DND-41 (cell line): ENCODE measurements at regions not wholly inside any gene's neighbourhood (a gene's known extent, or its start where the extent isn't known, plus 50 kb on each side); places are given as distances from the start of the nearest gene placed in this dataset.

Source experiments
- ATAC-seq: fragments of 200-7000 bp; cut with Tn5 transposase; 3 replicates; pipeline ENCODE4 v1.9.1; 2021; ENCODE audit warnings: low read depth; ENCODE audit not compliant: insufficient read depth
- DNase-seq: peaks from one replicate; pipeline ENCODE4 v3.0.0-alpha.2; 2020
- H2AFZ ChIP-seq: 2 replicates; pipeline ENCODE4 v1.6.0; 2012; ENCODE audit warnings: low read depth, low read length
- H3K27ac ChIP-seq: 2 replicates; pipeline ENCODE4 v1.5.1; 2012; ENCODE audit warnings: low read length, inconsistent platforms
- H3K27me3 ChIP-seq: fragments of 200-600 bp; sonication (generic); 2 replicates; pipeline ENCODE4 v1.6.0; 2012; ENCODE audit warnings: low read length, mild to moderate bottlenecking, inconsistent platforms; ENCODE audit not compliant: insufficient read depth, poor library complexity
- H3K36me3 ChIP-seq: 2 replicates; pipeline ENCODE4 v1.5.1; 2012; ENCODE audit warnings: low read length, inconsistent platforms; ENCODE audit not compliant: insufficient read depth
- H3K4me1 ChIP-seq: 2 replicates; pipeline ENCODE4 v1.5.1; 2012; ENCODE audit warnings: mild to moderate bottlenecking, low read length; ENCODE audit not compliant: insufficient read depth
- H3K4me2 ChIP-seq: 2 replicates; pipeline ENCODE4 v1.6.0; 2012; ENCODE audit warnings: mild to moderate bottlenecking, moderate library complexity, low read length, inconsistent platforms; ENCODE audit not compliant: insufficient read depth
- H3K4me3 ChIP-seq, 2 experiments: fragments of 200-600 bp in 1 of 2; shearing (Covaris generic) in 1 of 2; 2 replicates each; pipeline ENCODE4 v1.5.1; 2012 to 2016; ENCODE audit warnings: inconsistent platforms in 2 of 2, low read length in 2 of 2, mild to moderate bottlenecking in 2 of 2, low read depth in 1 of 2, moderate library complexity in 1 of 2
- H3K79me2 ChIP-seq: 2 replicates; pipeline ENCODE4 v1.6.0; 2012; ENCODE audit warnings: low read length, inconsistent platforms; ENCODE audit not compliant: insufficient read depth
- H3K9ac ChIP-seq: 2 replicates; pipeline ENCODE4 v1.6.0; 2012; ENCODE audit warnings: low read depth, mild to moderate bottlenecking, inconsistent platforms, low read length, moderate library complexity
- H3K9me3 ChIP-seq: 2 replicates; pipeline ENCODE4 v1.5.1; 2012; ENCODE audit warnings: low read length, moderate library complexity, mild to moderate bottlenecking, inconsistent platforms; ENCODE audit not compliant: insufficient read depth, severe bottlenecking
- H4K20me1 ChIP-seq: 2 replicates; pipeline ENCODE4 v1.6.0; 2012; ENCODE audit warnings: low read length; ENCODE audit not compliant: insufficient read depth
- CTCF ChIP-seq: IDR thresholded peaks from 2 replicates; pipeline ENCODE4 v1.5.1; 2012; ENCODE audit warnings: borderline replicate concordance, low read length, moderate library complexity, mild to moderate bottlenecking; ENCODE audit not compliant: poor library complexity, severe bottlenecking; ENCODE audit errors: extremely low read depth
- EZH2 ChIP-seq: IDR thresholded peaks from 3 replicates; pipeline ENCODE4 v1.6.1; 2012; ENCODE audit warnings: borderline replicate concordance, low read depth, mild to moderate bottlenecking, moderate library complexity, low read length, inconsistent platforms; ENCODE audit not compliant: severe bottlenecking

DNA sequence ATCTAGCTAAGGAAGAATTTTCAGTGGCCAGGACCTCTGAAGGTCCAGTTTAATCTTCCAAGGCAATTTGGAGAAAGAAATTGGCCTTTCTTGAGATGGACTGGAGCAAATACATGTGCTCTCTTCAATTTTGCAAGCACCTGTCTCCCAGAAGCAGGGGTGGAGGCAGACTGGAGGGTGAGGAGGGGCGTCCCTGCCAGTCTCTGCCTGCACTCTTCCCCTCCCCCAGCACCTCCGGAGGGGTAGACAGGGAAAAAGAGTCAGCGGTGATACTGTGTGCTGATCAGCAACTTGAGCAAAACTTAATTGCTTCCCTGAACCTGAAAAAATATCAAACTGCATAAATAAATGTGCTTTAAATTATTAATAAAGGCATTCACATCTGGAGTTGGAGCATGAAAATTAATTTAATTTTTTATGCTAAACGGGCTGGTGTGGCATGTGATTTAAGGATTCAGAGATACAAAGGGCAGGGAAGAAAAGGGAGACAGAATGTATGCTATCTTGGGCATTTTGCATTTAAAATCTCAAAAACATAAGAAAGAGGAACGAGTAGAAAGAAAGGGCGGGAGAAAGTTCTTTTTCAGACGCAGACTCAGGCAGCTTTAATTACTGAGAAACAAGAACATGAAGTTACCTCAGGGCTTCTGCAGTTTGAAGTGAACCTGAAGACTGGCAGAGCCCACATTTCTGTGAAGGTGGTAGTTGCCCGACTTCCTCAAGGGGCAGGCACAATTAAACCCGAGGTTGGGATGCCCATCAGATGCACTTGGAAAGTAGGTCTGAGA is 319.7 kb downstream of the UACA start:
- Histone ChIP-seq H4K20me1 (0 out of 2 replicates have a peak, but pooled peaks cover 2% of the 10 kb centered on the region), H3K79me2 (no peaks in the 10 kb centered on the region), H3K4me3 (no peak overlapping the region), H3K9ac (no peak overlapping the region), H3K9me3 (no peaks in the 10 kb centered on the region), H2AFZ (no peak overlapping the region), H3K4me1 (peaks cover 75% of the 10 kb centered on the region), H3K27me3 (no peaks in the 10 kb centered on the region), H3K27ac (no peak overlapping the region), H3K4me2 (no peak overlapping the region), H3K36me3 (no peaks in the 10 kb centered on the region)
- no peak for DNase-seq
- no peak for ATAC-seq
- TF ChIP-seq EZH2: no peak
- no peak for TF ChIP-seq CTCF

- Histone ChIP-seq H3K79me2 (no peaks in the 10 kb centered on the region), H3K9ac (no peak overlapping the region), H3K9me3 (no peaks in the 10 kb centered on the region), H3K4me1 (peaks cover 68% of the 10 kb centered on the region), H3K4me2 (no peak overlapping the region), H3K36me3 (no peaks in the 10 kb centered on the region), H3K27me3 (no peaks in the 10 kb centered on the region), H2AFZ (no peak overlapping the region), H4K20me1 (no peaks in the 10 kb centered on the region), H3K27ac (no peak overlapping the region), H3K4me3 (no peak overlapping the region)
- DNase-seq: no peak
- no peak for ATAC-seq
- TF ChIP-seq EZH2 (no peak), CTCF (no peak)
Observed at GRCh38 chr15:70442616-70443321, 320.6 kb downstream of the UACA start.

- Histone ChIP-seq H3K4me1 (peaks cover 64% of the 10 kb centered on the region), H3K27ac (no peak overlapping the region), H3K27me3 (no peaks in the 10 kb centered on the region), H3K4me3 (no peak overlapping the region), H3K79me2 (no peaks in the 10 kb centered on the region), H4K20me1 (no peaks in the 10 kb centered on the region), H3K4me2 (no peak overlapping the region), H3K9me3 (no peaks in the 10 kb centered on the region), H3K9ac (no peak overlapping the region), H3K36me3 (no peaks in the 10 kb centered on the region), H2AFZ (no peak overlapping the region)
- ATAC-seq (no peak), DNase-seq (no peak)
- TF ChIP-seq EZH2 (no peak), CTCF (no peak)
Observed at GRCh38 chr15:70442211-70442610, 321.1 kb downstream of the UACA start.
